ENCODE measurements at regions not wholly inside any gene's neighbourhood (a gene's known extent, or its start where the extent isn't known, plus 50 kb on each side); places are given as distances from the start of the nearest gene placed in this dataset.

GRCh38 chr13:83498481-83499190 lies 383.6 kb downstream of the SLITRK1 start:
- Histone ChIP-seq H3K4me1 (ENCODE audit: insufficient read depth, low read length) (peaks cover 33% of the 10 kb centered on the region), H3K79me2 (ENCODE audit: low read length) (no peaks in the 10 kb centered on the region), H3K9me2 (replicated peaks; ENCODE audit: low read length) (no peaks in the 10 kb centered on the region), H3K36me3 (ENCODE audit: low read depth, low read length) (no peaks in the 10 kb centered on the region), H3K9ac (ENCODE audit: low read length) (peak overlapping the region; percentile 76), H3K4me3 (ENCODE audit: low read length) (peak overlapping the region; percentile 30; the same call in 1 of the 2 replicates), H3K9me3 (ENCODE audit: low read length) (no peaks in the 10 kb centered on the region), H4K20me1 (ENCODE audit: low read length) (no peaks in the 10 kb centered on the region), H3F3A (ENCODE audit: low read length, unreplicated experiment) (peaks cover 3% of the 10 kb centered on the region), H3K27ac (ENCODE audit: low read length) (peak overlapping the region; percentile 99), H3K4me2 (ENCODE audit: low read length) (peak overlapping the region; percentile 77), H3K27me3 (ENCODE audit: low read length) (no peaks in the 10 kb centered on the region), H2AFZ (ENCODE audit: low read length) (no peak overlapping the region)
- peak; percentile 82 for ATAC-seq
- BruUV-seq (replicated peaks): no TSS peak
- intact Hi-C loops (cut with micrococcal nuclease): loop anchor here (2.0 to 10.0 kb wide), 4 partner anchors 50 to 276 kb away; no protein-coding TSS in a partner anchor
- peak; percentile 80 for DNase-seq
- POLR2A ChIA-PET (ENCODE audit: unreplicated experiment): interaction anchor here (0.7 kb wide), 1 partner anchor 9 kb away, joined by 5 read pairs; no protein-coding TSS in a partner anchor
- TF ChIP-seq EZH2 (IDR thresholded peaks at IDR 0.05; ENCODE audit: low read length, unreplicated experiment) (no peak), EZH2phosphoT487 (IDR thresholded peaks at IDR 0.05; ENCODE audit: borderline replicate concordance, low read length) (no peak), CTCF (conservative IDR thresholded peaks at IDR 0.05; ENCODE audit: low read depth, low read length) (no peak)
- CTCF ChIA-PET: interaction anchor here (0.6 kb wide), 2 partner anchors 868 to 1494 kb away, joined by 3 read pairs; no protein-coding TSS in a partner anchor

GRCh38 chr13:83498045-83498444 lies 384.2 kb downstream of the SLITRK1 start:
- H2AFZ ChIP-seq (ENCODE audit: low read length): no peak overlapping the region
- ATAC-seq: peak; percentile 51
- POLR2A ChIA-PET (ENCODE audit: unreplicated experiment): no interaction called here
- H4K20me1 ChIP-seq (ENCODE audit: low read length): no peaks in the 10 kb centered on the region
- intact Hi-C loops (cut with micrococcal nuclease): loop anchor here (2.0 to 10.0 kb wide), 4 partner anchors 49 to 276 kb away; no protein-coding TSS in a partner anchor
- CTCF ChIA-PET: no interaction called here
- no peaks in the 10 kb centered on the region for H3K27me3 ChIP-seq (ENCODE audit: low read length)
- no peaks in the 10 kb centered on the region for H3K36me3 ChIP-seq (ENCODE audit: low read depth, low read length)
- peaks cover 27% of the 10 kb centered on the region for H3K4me1 ChIP-seq (ENCODE audit: insufficient read depth, low read length)
- BruUV-seq (replicated peaks): no TSS peak
- H3K9ac ChIP-seq (ENCODE audit: low read length): peak overlapping the region; percentile 76
- H3F3A ChIP-seq (ENCODE audit: low read length, unreplicated experiment): peaks cover 3% of the 10 kb centered on the region
- peak; percentile 60 for DNase-seq
- 0 out of 2 replicates have a peak overlapping the region, but pooled peaks have one; percentile 30 for H3K4me3 ChIP-seq (ENCODE audit: low read length)
- peak overlapping the region; percentile 99 for H3K27ac ChIP-seq (ENCODE audit: low read length)
- H3K4me2 ChIP-seq (ENCODE audit: low read length): peak overlapping the region; percentile 77
- no peaks in the 10 kb centered on the region for H3K9me3 ChIP-seq (ENCODE audit: low read length)
- no peak for TF ChIP-seq EZH2 (IDR thresholded peaks at IDR 0.05; ENCODE audit: low read length, unreplicated experiment)
- TF ChIP-seq CTCF (conservative IDR thresholded peaks at IDR 0.05; ENCODE audit: low read depth, low read length): no peak
- TF ChIP-seq EZH2phosphoT487 (IDR thresholded peaks at IDR 0.05; ENCODE audit: borderline replicate concordance, low read length): no peak
- H3K79me2 ChIP-seq (ENCODE audit: low read length): no peaks in the 10 kb centered on the region
- H3K9me2 ChIP-seq (replicated peaks; ENCODE audit: low read length): no peaks in the 10 kb centered on the region

GRCh38 chr13:83496501-83496900 lies 385.8 kb downstream of the SLITRK1 start:
- ChIA-PET CTCF (no interaction called here), POLR2A (ENCODE audit: unreplicated experiment) (no interaction called here)
- ATAC-seq: no peak
- no peaks in the 10 kb centered on the region for H3K79me2 ChIP-seq (ENCODE audit: low read length)
- H3K9ac ChIP-seq (ENCODE audit: low read length): no peak overlapping the region
- no peaks in the 10 kb centered on the region for H3K9me3 ChIP-seq (ENCODE audit: low read length)
- TF ChIP-seq EZH2phosphoT487 (IDR thresholded peaks at IDR 0.05; ENCODE audit: borderline replicate concordance, low read length) (no peak), EZH2 (IDR thresholded peaks at IDR 0.05; ENCODE audit: low read length, unreplicated experiment) (no peak), CTCF (conservative IDR thresholded peaks at IDR 0.05; ENCODE audit: low read depth, low read length) (no peak)
- intact Hi-C loops (cut with micrococcal nuclease): loop anchor here (5.0 to 10.0 kb wide), 3 partner anchors 126 to 274 kb away; no protein-coding TSS in a partner anchor
- H3K4me3 ChIP-seq (ENCODE audit: low read length): no peak overlapping the region
- H3K27ac ChIP-seq (ENCODE audit: low read length): no peak overlapping the region
- H3K9me2 ChIP-seq (replicated peaks; ENCODE audit: low read length): no peaks in the 10 kb centered on the region
- BruUV-seq (replicated peaks): no TSS peak
- H4K20me1 ChIP-seq (ENCODE audit: low read length): no peaks in the 10 kb centered on the region
- peaks cover 3% of the 10 kb centered on the region for H3F3A ChIP-seq (ENCODE audit: low read length, unreplicated experiment)
- DNase-seq: no peak
- H3K27me3 ChIP-seq (ENCODE audit: low read length): no peaks in the 10 kb centered on the region
- H3K4me2 ChIP-seq (ENCODE audit: low read length): no peak overlapping the region
- no peak overlapping the region for H2AFZ ChIP-seq (ENCODE audit: low read length)
- no peaks in the 10 kb centered on the region for H3K36me3 ChIP-seq (ENCODE audit: low read depth, low read length)
- H3K4me1 ChIP-seq (ENCODE audit: insufficient read depth, low read length): peaks cover 28% of the 10 kb centered on the region
